ENCODE measurements at regions not wholly inside any gene's neighbourhood (a gene's known extent, or its start where the extent isn't known, plus 50 kb on each side); places are given as distances from the start of the nearest gene placed in this dataset.

GRCh38 chr2:8044046-8044594 is 637.7 kb upstream of the ID2 start:
- DNase-seq (ENCODE audit: low read depth) = no peak

GRCh38 chr2:8045081-8045614 is 636.7 kb upstream of the ID2 start:
- DNase-seq (ENCODE audit: low read depth) = no peak

- DNase-seq (ENCODE audit: low read depth) = no peak
Measured at GRCh38 chr2:8046849-8047248, 635.0 kb upstream of the ID2 start.

- DNase-seq (ENCODE audit: low read depth) = no peak
Measured at GRCh38 chr2:8049176-8049575, 632.7 kb upstream of the ID2 start.

- no peak for DNase-seq (ENCODE audit: low read depth)
Measured at GRCh38 chr2:8049851-8050571, 631.8 kb upstream of the ID2 start.

GRCh38 chr2:8053216-8053615 is 628.6 kb upstream of the ID2 start:
- no peak for DNase-seq (ENCODE audit: low read depth)

- DNase-seq (ENCODE audit: low read depth) = no peak
Measured at GRCh38 chr2:8054070-8054469, 627.8 kb upstream of the ID2 start.

- no peak for DNase-seq (ENCODE audit: low read depth)
Measured at GRCh38 chr2:8058652-8059051, 623.2 kb upstream of the ID2 start.

GRCh38 chr2:8059255-8059654 is 622.6 kb upstream of the ID2 start:
- no peak for DNase-seq (ENCODE audit: low read depth)

GRCh38 chr2:8059794-8060193 is 622.1 kb upstream of the ID2 start:
- no peak for DNase-seq (ENCODE audit: low read depth)

GRCh38 chr2:8061219-8061618 is 620.6 kb upstream of the ID2 start:
- DNase-seq (ENCODE audit: low read depth) = no peak

GRCh38 chr2:8064603-8065002 is 617.3 kb upstream of the ID2 start:
- DNase-seq (ENCODE audit: low read depth) = no peak

GRCh38 chr2:8065191-8065590 is 616.7 kb upstream of the ID2 start:
- DNase-seq (ENCODE audit: low read depth) = no peak

GRCh38 chr2:8067784-8068336 is 614.0 kb upstream of the ID2 start:
- DNase-seq (ENCODE audit: low read depth) = no peak

- DNase-seq (ENCODE audit: low read depth) = no peak
Measured at GRCh38 chr2:8072907-8073306, 608.9 kb upstream of the ID2 start.

- no peak for DNase-seq (ENCODE audit: low read depth)
Measured at GRCh38 chr2:8073916-8074315, 607.9 kb upstream of the ID2 start.

- no peak for DNase-seq (ENCODE audit: low read depth)
Measured at GRCh38 chr2:8076448-8077342, 605.2 kb upstream of the ID2 start.

GRCh38 chr2:8078705-8079104 is 603.2 kb upstream of the ID2 start:
- no peak for DNase-seq (ENCODE audit: low read depth)

GRCh38 chr2:8080063-8080462 is 601.8 kb upstream of the ID2 start:
- no peak for DNase-seq (ENCODE audit: low read depth)

- DNase-seq (ENCODE audit: low read depth) = no peak
Measured at GRCh38 chr2:8081130-8081529, 600.7 kb upstream of the ID2 start.

GRCh38 chr2:8082840-8083239 is 599.0 kb upstream of the ID2 start:
- DNase-seq (ENCODE audit: low read depth) = no peak

- DNase-seq (ENCODE audit: low read depth) = no peak
Measured at GRCh38 chr2:8086357-8086756, 595.5 kb upstream of the ID2 start.

Measured in activated T-helper 1 cell treated with Interleukin-2 at 50 U/mL for 16 hours (primary cell).